Panc1 (cell line): ENCODE measurements at regions not wholly inside any gene's neighbourhood (a gene's known extent, or its start where the extent isn't known, plus 50 kb on each side); places are given as distances from the start of the nearest gene placed in this dataset.

Experiments
- CTCF ChIP-seq: fragments of 450-650 bp; IDR thresholded peaks from 2 replicates; pipeline ENCODE4 v1.5.1; 2017; ENCODE audit warnings: mild to moderate bottlenecking
- POLR2AphosphoS5 ChIP-seq: IDR thresholded peaks from 2 replicates; pipeline ENCODE4 v1.6.1; 2012; ENCODE audit warnings: mild to moderate bottlenecking, low read depth, low read length, moderate library complexity
- REST ChIP-seq, 2 experiments: IDR thresholded peaks; 2 replicates each; pipeline ENCODE4 v1.6.1; 2011 to 2012; ENCODE audit warnings: low read depth in 2 of 2, control low read depth in 1 of 2, low read length in 1 of 2, mild to moderate bottlenecking in 1 of 2, moderate library complexity in 1 of 2; ENCODE audit not compliant: insufficient read depth in 1 of 2
- SIN3A ChIP-seq: IDR thresholded peaks from 2 replicates; pipeline ENCODE4 v1.6.1; 2012; ENCODE audit warnings: low read depth, mild to moderate bottlenecking, low read length, moderate library complexity, borderline replicate concordance; ENCODE audit not compliant: insufficient read depth
- TCF7L2 ChIP-seq: IDR thresholded peaks from 2 replicates; pipeline ENCODE4 v1.6.1; 2011; ENCODE audit warnings: mild to moderate bottlenecking, low read depth, low read length, inconsistent platforms

- TF ChIP-seq CTCF (no peak), TCF7L2 (no peak), REST (IDR thresholded peaks at IDR 0.05; ENCODE audit: insufficient read depth in 1 of 2, low read depth in 2 of 2, low read length in 1 of 2) (no peak), POLR2AphosphoS5 (no peak), SIN3A (no peak)
These were observed 674.3 kb downstream of the ACTL7B start for GRCh38 chr9:108181441-108181840.
